ENCODE measurements at regions not wholly inside any gene's neighbourhood (a gene's known extent, or its start where the extent isn't known, plus 50 kb on each side); places are given as distances from the start of the nearest gene placed in this dataset.

GRCh38 chr6:22783931-22784330, 214.6 kb downstream of the HDGFL1 start:
- Histone ChIP-seq H2AFZ (ENCODE audit: low read depth, low read length) (no peak overlapping the region), H3K4me2 (ENCODE audit: insufficient read depth, low read length) (no peak overlapping the region), H3K9ac (replicated peaks; ENCODE audit: extremely low read depth, insufficient read depth, low read length) (no peak overlapping the region), H3K27me3 (ENCODE audit: control insufficient read depth in 2 of 2, insufficient read depth in 2 of 2, low read length in 2 of 2) (no peaks in the 10 kb centered on the region), H3K4me1 (ENCODE audit: control insufficient read depth, extremely low read depth, insufficient read depth, low read length) (no peaks in the 10 kb centered on the region), H3K27ac (ENCODE audit: insufficient read depth, low read depth, low read length) (no peak overlapping the region), H3K9me3 (replicated peaks; ENCODE audit: control insufficient read depth, insufficient read depth, low read length) (no peaks in the 10 kb centered on the region), H3K36me3 (ENCODE audit: control insufficient read depth in 2 of 2, extremely low read depth in 1 of 2, insufficient read depth in 2 of 2, low read length in 2 of 2) (no peaks in the 10 kb centered on the region), H3K79me2 (ENCODE audit: control insufficient read depth, insufficient read depth, low read length) (no peaks in the 10 kb centered on the region), H3K4me3 (replicated peaks in 1 of 3; ENCODE audit: insufficient read depth in 1 of 3, low read depth in 1 of 3, low read length in 3 of 3) (no peak overlapping the region), H3K9me1 (replicated peaks; ENCODE audit: control insufficient read depth, extremely low read depth, insufficient read depth, low read length) (no peaks in the 10 kb centered on the region), H4K20me1 (replicated peaks; ENCODE audit: control insufficient read depth, extremely low read depth, insufficient read depth, low read length) (no peaks in the 10 kb centered on the region)
- DNase-seq (ENCODE audit: low read depth, low spot score) = no peak
- dilution Hi-C loops (cut with MboI; ENCODE audit: extremely low pct_ligation_motif_present, low sequenced_read_pairs) = no loop called here
- FAIRE-seq = no peak
- ChIA-PET POLR2A (no interaction called here), CTCF (no interaction called here)
- TF ChIP-seq EZH2 (IDR thresholded peaks at IDR 0.05; ENCODE audit: borderline replicate concordance, low read depth, low read length, severe bottlenecking) (no peak), MAX (IDR thresholded peaks at IDR 0.05; ENCODE audit: insufficient read depth, insufficient read length) (no peak), CTCF (IDR thresholded peaks at IDR 0.05; ENCODE audit: extremely low read depth in 1 of 2, insufficient read depth in 1 of 2, low read depth in 1 of 2, low read length in 2 of 2) (no peak), MYC (IDR thresholded peaks at IDR 0.05; ENCODE audit: low read depth, low read length) (no peak), POLR2A (IDR thresholded peaks at IDR 0.05; ENCODE audit: low read depth, low read length) (no peak), POLR2AphosphoS5 (IDR thresholded peaks at IDR 0.05; ENCODE audit: insufficient read depth, low read depth, low read length) (no peak), FOS (IDR thresholded peaks at IDR 0.05; ENCODE audit: borderline replicate concordance, insufficient read depth, low read length) (no peak), GATA2 (IDR thresholded peaks at IDR 0.05; ENCODE audit: insufficient read depth, insufficient read length, low read depth, low read length) (no peak), JUN (IDR thresholded peaks at IDR 0.05; ENCODE audit: borderline replicate concordance, insufficient read depth, insufficient read length, low read depth) (no peak)
- BruUV-seq (replicated peaks) = no TSS peak
- intact Hi-C loops (cut with micrococcal nuclease) = no loop called here
